Epithelial cell of esophagus (primary cell): ENCODE measurements at regions not wholly inside any gene's neighbourhood (a gene's known extent, or its start where the extent isn't known, plus 50 kb on each side); places are given as distances from the start of the nearest gene placed in this dataset.
"Not testable (repeated sequence)": the region's sequence is repeated elsewhere in the genome, so short reads cannot be mapped to it uniquely, and the experiment has no call there.

Experiments used
- DNase-seq: peaks from one replicate; pipeline ENCODE4 v3.0.0; 2010; ENCODE audit warnings: low read depth
- H3K4me3 ChIP-seq: 2 replicates; pipeline ENCODE4 v1.5.1; 2011; ENCODE audit warnings: mild to moderate bottlenecking, low read length, control low read depth
- CTCF ChIP-seq: IDR thresholded peaks from 2 replicates; pipeline ENCODE4 v1.5.1; 2011; ENCODE audit warnings: low read depth, mild to moderate bottlenecking, low read length, control low read depth, inconsistent platforms; ENCODE audit not compliant: insufficient read depth; ENCODE audit errors: missing control alignments

GRCh38 chr1:148328884-148329283, 154.2 kb downstream of the PPIAL4G start:
- no peak for TF ChIP-seq CTCF
- H3K4me3 ChIP-seq, result no peak overlapping the region
- DNase-seq, result no peak

GRCh38 chr1:148325031-148325430, 158.1 kb downstream of the PPIAL4G start:
- not testable (repeated sequence) for DNase-seq

GRCh38 chr1:148324465-148324864, 158.6 kb downstream of the PPIAL4G start:
- not testable (repeated sequence) for H3K4me3 ChIP-seq

More at GRCh38 chr1:148325031-148325430, 158.1 kb downstream of the PPIAL4G start:
- not testable (repeated sequence) for H3K4me3 ChIP-seq

GRCh38 chr1:148320079-148320478, 163.0 kb downstream of the PPIAL4G start:
- peak; percentile 19 for DNase-seq
- H3K4me3 ChIP-seq, result not testable (repeated sequence)

More at GRCh38 chr1:148324465-148324864, 158.6 kb downstream of the PPIAL4G start:
- DNase-seq, result not testable (repeated sequence)

GRCh38 chr1:148318904-148319242, 164.2 kb downstream of the PPIAL4G start:
- no peak for DNase-seq
- H3K4me3 ChIP-seq, result no peak overlapping the region
- TF ChIP-seq CTCF, result no peak

GRCh38 chr1:148318123-148318903, 164.8 kb downstream of the PPIAL4G start:
- H3K4me3 ChIP-seq, result peak overlapping the region; percentile 29
- no peak for TF ChIP-seq CTCF
- DNase-seq, result no peak

- peak overlapping the region; percentile 29 for H3K4me3 ChIP-seq
- no peak for DNase-seq
- TF ChIP-seq CTCF, result no peak
These were observed 165.4 kb upstream of the NBPF11 start for GRCh38 chr1:148317288-148317985.

- peak; percentile 54 for DNase-seq
- TF ChIP-seq CTCF, result no peak
- H3K4me3 ChIP-seq, result no peak overlapping the region
These were observed 163.2 kb upstream of the NBPF11 start for GRCh38 chr1:148315071-148315811.
